Endodermal cell (in vitro differentiated cells): ENCODE measurements at regions not wholly inside any gene's neighbourhood (a gene's known extent, or its start where the extent isn't known, plus 50 kb on each side); places are given as distances from the start of the nearest gene placed in this dataset.

Source experiments
- DNase-seq: peaks from one replicate; pipeline ENCODE4 v3.0.0-alpha.2; 2017
- H3K27ac ChIP-seq: 2 replicates; pipeline ENCODE4 v1.5.1; 2013; ENCODE audit warnings: mild to moderate bottlenecking, low read depth, low read length, moderate library complexity
- H3K27me3 ChIP-seq: 2 replicates; pipeline ENCODE4 v1.6.1; 2013; ENCODE audit warnings: mild to moderate bottlenecking, low read length, moderate library complexity; ENCODE audit not compliant: insufficient read depth, control insufficient read depth, poor library complexity, severe bottlenecking
- H3K36me3 ChIP-seq: 2 replicates; pipeline ENCODE4 v1.7.0; 2013; ENCODE audit warnings: mild to moderate bottlenecking, low read length, moderate library complexity; ENCODE audit not compliant: control insufficient read depth, insufficient read depth
- H3K4me1 ChIP-seq: one replicate; pipeline ENCODE4 v1.7.0; 2013; ENCODE audit warnings: low read length; ENCODE audit not compliant: control insufficient read depth, insufficient read depth
- H3K4me3 ChIP-seq: 2 replicates; pipeline ENCODE4 v1.5.1; 2013; ENCODE audit warnings: mild to moderate bottlenecking, low read length, moderate library complexity
- H3K9ac ChIP-seq: 2 replicates; pipeline ENCODE4 v1.6.1; 2013; ENCODE audit warnings: mild to moderate bottlenecking, low read length, moderate library complexity; ENCODE audit not compliant: poor library complexity, severe bottlenecking; ENCODE audit errors: extremely low read depth
- H3K9me3 ChIP-seq: 2 replicates; pipeline ENCODE4 v1.6.1; 2013; ENCODE audit warnings: mild to moderate bottlenecking, low read length, moderate library complexity; ENCODE audit not compliant: control insufficient read depth
- H3K27ac Mint-ChIP-seq: 2 replicates; pipeline ENCODE4 v1.8.0; 2020; ENCODE audit warnings: mixed read lengths
- H3K27me3 Mint-ChIP-seq: 2 replicates; pipeline ENCODE4 v1.8.0; 2021; ENCODE audit warnings: mild to moderate bottlenecking, mixed read lengths; ENCODE audit not compliant: insufficient read depth
- H3K36me3 Mint-ChIP-seq: 2 replicates; pipeline ENCODE4 v1.8.0; 2020; ENCODE audit warnings: low read depth, mixed read lengths
- H3K4me1 Mint-ChIP-seq: 2 replicates; pipeline ENCODE4 v1.8.0; 2020; ENCODE audit warnings: mixed read lengths
- H3K4me3 Mint-ChIP-seq: 2 replicates; pipeline ENCODE4 v1.8.0; 2020; ENCODE audit warnings: mild to moderate bottlenecking, moderate library complexity, mixed read lengths
- H3K9me3 Mint-ChIP-seq: 2 replicates; pipeline ENCODE4 v1.8.0; 2020; ENCODE audit warnings: mild to moderate bottlenecking, mixed read lengths
- CTCF ChIP-seq: fragments of 200-600 bp; sonication (generic); conservative IDR thresholded peaks from 2 replicates; pipeline ENCODE4 v1.5.0; 2021; ENCODE audit warnings: antibody characterized with exemption, mild to moderate bottlenecking
- WGBS, 2 experiments: methylation state at CpG; one replicate each; pipeline versions ENCODE4 v1.1.5 to v1.1.7; 2013; ENCODE audit warnings: missing lambda C conversion rate in 2 of 2, mixed read lengths in 1 of 2; ENCODE audit not compliant: insufficient coverage in 1 of 2, insufficient read length in 1 of 2; 5-methylcytosine and 5-hydroxymethylcytosine counted together

- 38% methylated on average over 1 of the region's 2 CpGs; no CpG with 5 or more reads in 1 of the 2 experiments for WGBS, 2 experiments
- no peaks in the 10 kb centered on the region for H3K36me3 Mint-ChIP-seq
- no peak overlapping the region for H3K27ac Mint-ChIP-seq
- Histone ChIP-seq H3K27ac (no peak overlapping the region), H3K9ac (no peak overlapping the region), H3K27me3 (no peaks in the 10 kb centered on the region), H3K9me3 (no peaks in the 10 kb centered on the region), H3K36me3 (no peaks in the 10 kb centered on the region), H3K4me3 (no peak overlapping the region), H3K4me1 (no peaks in the 10 kb centered on the region)
- DNase-seq: no peak
- H3K9me3 Mint-ChIP-seq: peaks cover 4% of the 10 kb centered on the region
- no peaks in the 10 kb centered on the region for H3K4me1 Mint-ChIP-seq
- H3K27me3 Mint-ChIP-seq: no peaks in the 10 kb centered on the region
- no peak overlapping the region for H3K4me3 Mint-ChIP-seq
- TF ChIP-seq CTCF: no peak
Observed at GRCh38 chr6:156189195-156189594, 588.0 kb upstream of the ARID1B start.

GRCh38 chr6:156185113-156185512, 592.1 kb upstream of the ARID1B start:
- peaks cover 6% of the 10 kb centered on the region for H3K9me3 ChIP-seq
- Mint-ChIP-seq H3K4me1 (peaks cover 2% of the 10 kb centered on the region), H3K27ac (no peak overlapping the region), H3K4me3 (no peak overlapping the region), H3K27me3 (no peaks in the 10 kb centered on the region), H3K36me3 (no peaks in the 10 kb centered on the region), H3K9me3 (peaks cover 2% of the 10 kb centered on the region)
- DNase-seq: no peak
- H3K36me3 ChIP-seq: no peaks in the 10 kb centered on the region
- WGBS, 2 experiments: 87 to 100% methylated on average over 2 to 3 of the region's 3 CpGs
- no peak for TF ChIP-seq CTCF
- H3K4me1 ChIP-seq: no peaks in the 10 kb centered on the region
- H3K27ac ChIP-seq: no peak overlapping the region
- H3K4me3 ChIP-seq: no peak overlapping the region
- no peak overlapping the region for H3K9ac ChIP-seq
- H3K27me3 ChIP-seq: no peaks in the 10 kb centered on the region

- no peak overlapping the region for H3K27ac Mint-ChIP-seq
Observed at GRCh38 chr6:156183678-156184077, 593.5 kb upstream of the ARID1B start.

More at GRCh38 chr6:156183678-156184077, 593.5 kb upstream of the ARID1B start:
- WGBS, 2 experiments: 75 to 90% methylated on average over 2 to 3 of the region's 3 CpGs
- Histone ChIP-seq H3K36me3 (no peaks in the 10 kb centered on the region), H3K9me3 (peaks cover 6% of the 10 kb centered on the region), H3K4me1 (peaks cover 5% of the 10 kb centered on the region), H3K4me3 (no peak overlapping the region), H3K9ac (no peak overlapping the region), H3K27me3 (no peaks in the 10 kb centered on the region), H3K27ac (no peak overlapping the region)
- Mint-ChIP-seq H3K9me3 (peaks cover 2% of the 10 kb centered on the region), H3K4me1 (peaks cover 2% of the 10 kb centered on the region), H3K27me3 (no peaks in the 10 kb centered on the region), H3K4me3 (no peak overlapping the region), H3K36me3 (no peaks in the 10 kb centered on the region)
- no peak for DNase-seq
- no peak for TF ChIP-seq CTCF
